ENCODE measurements at regions not wholly inside any gene's neighbourhood (a gene's known extent, or its start where the extent isn't known, plus 50 kb on each side); places are given as distances from the start of the nearest gene placed in this dataset.

DNA sequence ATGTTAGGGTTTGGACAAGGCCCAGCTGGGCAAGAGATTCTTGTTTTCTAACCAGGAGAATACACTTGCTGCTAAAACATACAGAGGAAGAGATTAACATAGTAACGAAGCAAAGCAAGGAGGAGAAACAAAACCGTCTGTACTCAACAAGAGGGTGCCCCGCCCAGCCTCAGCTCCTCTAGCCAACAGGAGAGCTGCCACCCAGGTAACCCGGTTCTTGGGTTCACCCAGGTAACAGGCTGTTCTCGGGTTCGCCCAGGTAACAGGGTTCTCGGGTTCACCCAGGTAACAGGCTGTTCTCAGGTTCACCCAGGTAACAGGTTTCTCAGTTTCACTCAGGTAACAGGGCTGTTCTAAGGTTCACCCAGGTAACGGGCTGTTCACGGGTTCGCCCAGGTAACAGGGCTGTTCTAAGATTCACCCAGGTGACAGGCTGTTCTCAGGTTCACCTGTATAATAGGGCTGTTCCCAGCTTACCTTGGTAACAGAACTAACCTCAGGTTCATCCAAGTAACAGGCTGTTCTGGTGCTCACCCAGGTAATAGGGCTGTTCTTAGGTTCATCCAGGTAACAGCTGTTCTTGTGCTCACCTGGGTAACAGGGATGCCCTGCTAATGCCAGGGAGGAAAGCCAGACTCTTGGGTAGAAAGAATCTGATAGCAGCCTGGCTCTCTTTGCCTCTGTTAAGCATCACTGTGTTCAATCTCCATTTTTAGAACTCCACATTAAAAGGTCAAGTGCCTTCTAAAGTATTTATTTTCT, 271.6 kb downstream of the SYK start:
- no peak for DNase-seq

DNA sequence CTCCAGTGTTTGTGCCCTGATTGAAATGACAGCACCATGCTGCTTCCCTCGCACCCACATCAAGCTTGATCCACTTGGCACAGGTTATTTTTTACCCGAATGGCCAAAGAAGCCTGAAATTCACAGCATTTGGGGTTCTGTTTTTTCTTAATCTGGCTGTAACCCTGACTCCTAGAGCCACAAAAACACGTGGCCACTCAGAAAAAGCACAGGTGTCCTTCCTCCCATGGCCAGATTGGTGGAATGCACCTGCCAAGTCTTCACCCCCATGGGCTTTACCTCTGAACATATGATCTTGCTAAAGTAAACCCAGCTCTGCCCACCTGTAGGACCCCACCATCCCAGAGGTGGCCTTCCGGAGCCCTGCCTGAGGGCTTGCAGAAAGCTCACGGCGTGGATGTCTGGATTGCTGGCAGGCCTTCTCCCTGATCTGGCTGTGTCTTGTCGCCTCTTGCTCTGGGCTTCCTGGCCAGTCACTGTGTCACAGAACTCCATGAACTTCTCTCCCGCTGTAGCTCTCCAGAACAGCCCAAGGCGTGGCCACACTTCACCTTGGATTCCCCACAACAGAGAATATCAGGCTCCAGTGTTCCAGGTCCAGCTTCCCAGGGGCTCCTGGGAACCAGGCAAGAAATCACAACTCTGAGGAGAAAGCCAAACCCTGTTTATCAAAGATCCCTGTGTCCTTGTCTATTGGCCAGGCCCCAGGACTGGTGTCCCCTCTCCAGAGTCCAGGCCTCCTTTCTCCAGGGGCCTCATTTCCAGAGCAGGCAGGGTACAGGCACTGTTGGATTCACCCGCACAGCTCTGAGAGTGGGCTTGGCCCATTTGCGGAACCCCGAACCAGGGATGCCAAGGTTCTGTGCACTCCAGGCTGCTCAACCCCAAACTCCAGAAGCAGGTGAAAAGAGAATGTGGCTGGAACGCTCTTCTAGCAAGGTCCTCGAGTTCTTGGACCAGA, 272.5 kb downstream of the SYK start:
- no peak for DNase-seq

DNA sequence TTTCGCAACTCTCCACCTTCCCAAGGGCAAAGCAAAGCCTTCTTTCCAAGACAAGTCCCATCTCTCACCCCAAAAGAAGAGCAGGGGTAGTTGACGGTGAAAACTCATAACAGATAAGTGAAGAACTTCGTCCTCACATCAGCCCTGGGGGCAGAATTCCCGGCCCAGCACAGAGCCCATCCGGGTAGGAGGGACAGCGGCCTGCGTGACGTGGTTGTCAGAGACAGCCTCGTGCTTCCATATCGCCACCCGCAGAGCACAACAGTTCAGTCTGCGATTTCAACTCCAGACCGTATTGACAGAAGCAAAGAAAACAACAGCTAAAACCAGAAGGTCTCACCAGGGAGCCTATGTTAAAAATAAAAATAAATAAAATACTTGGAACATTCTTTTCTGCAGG, 273.2 kb downstream of the SYK start:
- DNase-seq, result no peak

DNA sequence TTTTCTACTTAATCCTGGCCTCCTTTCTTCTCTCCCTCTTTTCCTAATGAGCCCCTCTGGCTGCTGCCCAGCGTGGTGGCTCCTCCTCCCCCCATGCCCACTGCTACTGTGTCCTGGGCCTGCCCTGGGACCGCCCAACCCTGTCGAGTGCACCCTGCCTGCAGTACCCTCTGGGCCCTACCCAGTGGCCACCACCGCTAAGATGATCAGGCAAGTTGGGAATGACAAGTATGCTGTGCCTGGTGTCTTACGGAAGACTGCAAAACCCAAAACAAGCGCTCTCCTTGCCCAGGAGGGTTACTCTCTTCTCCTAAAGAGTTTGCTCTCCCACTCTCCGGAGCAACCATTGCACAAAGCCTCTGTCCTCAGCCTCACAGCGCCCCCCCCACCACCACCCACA, 273.7 kb downstream of the SYK start:
- no peak for DNase-seq

DNA sequence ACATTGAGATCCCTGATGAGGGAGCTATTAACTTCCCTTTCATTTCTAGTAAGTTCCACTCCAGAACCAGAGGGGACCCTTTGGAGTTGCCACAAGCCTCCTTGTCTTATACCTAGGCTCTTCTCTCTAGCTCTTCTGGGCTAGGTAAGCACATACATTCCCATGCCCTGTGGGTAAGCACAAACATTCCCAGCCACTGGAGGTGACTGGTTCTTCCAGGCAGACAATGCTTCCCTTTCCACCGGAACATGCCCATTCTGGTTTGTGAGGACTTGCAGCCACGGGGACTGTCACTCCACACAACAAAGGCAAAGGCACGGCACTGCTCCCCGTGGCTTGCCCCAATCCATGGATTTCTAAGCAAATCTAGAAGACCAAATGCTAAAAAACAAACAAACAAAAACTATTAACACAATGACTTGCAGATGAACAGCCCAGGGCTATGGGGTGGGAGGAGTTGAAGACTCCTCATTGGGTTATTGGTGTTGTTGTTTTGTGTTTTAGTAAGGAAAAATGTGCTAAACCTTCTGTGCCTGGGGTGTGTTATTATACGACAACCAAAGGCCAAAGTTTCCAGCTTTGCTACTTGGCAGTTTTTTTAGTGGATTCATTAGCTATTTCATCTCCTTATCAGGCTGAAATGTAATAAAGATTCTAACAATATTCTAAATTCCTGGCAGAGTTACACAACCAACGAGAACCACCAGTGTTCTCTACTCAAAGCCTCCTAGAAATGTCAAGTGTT, 276.2 kb downstream of the SYK start:
- no peak for DNase-seq

DNA sequence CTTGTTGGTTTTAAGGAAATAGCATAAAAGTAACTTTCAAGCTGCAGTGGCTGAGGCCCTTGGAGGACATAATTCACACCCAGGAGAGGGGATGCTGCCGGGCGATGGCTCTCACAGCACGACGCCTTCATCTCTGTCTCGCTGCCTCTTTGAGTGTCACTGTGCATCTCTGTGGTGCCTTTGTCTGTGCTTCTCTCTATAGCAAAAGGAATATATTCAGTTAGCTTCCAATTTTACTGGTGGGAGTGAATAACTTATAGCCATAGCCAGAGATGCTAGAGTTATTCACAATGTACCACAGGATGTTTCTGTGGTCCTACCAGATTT, 276.7 kb downstream of the SYK start:
- DNase-seq, result no peak

DNA sequence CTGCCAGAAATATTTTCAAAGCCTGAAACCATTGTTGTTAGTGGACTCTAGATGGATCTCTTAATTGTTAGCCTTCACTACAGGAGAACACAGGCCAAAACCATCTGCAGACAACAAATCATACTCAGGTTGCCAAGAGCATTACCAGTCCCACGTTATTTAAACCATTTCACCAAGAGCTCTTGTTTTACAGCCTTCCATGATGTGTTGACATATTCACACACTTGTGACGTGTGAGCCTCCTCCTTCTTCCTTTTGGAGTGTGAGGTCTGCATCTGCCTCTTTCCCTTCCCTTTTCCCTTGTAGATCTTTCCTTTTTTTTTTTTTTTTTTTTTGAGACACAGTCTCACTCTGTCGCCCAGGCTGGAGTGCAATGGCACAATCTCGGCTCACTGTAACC, 279.0 kb downstream of the AUH start:
- DNase-seq, result peak; percentile 37 to 50 (median 49)

DNA sequence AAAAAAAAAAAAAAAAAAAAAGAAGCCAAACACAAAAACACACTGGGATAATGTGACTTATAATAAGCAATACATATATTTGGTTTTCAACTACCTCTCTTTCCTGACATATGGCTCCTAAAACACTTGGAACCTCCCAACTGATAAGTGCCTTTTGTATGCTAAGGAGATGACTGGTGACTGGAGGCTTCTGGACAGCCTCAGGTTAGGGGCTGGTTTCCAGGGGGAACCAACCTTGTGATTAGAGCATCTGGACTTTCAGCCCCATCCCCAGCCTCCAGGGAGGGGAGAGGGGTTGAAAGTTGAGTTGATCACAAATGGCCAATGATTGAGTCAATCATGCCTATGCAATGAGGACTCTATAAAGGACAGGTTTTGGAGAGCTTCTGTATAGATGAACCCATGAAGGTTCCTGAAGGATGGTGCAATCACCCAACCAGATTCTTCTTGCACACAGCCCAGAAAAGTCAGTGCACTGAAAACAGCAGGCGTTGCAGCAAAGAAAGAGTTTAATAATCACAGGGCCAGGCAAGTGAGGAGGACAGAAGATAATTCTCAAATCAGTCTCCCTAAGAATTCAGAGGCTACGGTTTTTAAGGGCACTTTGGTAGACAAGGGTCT, 276.7 kb downstream of the AUH start:
- DNase-seq, result no peak

DNA sequence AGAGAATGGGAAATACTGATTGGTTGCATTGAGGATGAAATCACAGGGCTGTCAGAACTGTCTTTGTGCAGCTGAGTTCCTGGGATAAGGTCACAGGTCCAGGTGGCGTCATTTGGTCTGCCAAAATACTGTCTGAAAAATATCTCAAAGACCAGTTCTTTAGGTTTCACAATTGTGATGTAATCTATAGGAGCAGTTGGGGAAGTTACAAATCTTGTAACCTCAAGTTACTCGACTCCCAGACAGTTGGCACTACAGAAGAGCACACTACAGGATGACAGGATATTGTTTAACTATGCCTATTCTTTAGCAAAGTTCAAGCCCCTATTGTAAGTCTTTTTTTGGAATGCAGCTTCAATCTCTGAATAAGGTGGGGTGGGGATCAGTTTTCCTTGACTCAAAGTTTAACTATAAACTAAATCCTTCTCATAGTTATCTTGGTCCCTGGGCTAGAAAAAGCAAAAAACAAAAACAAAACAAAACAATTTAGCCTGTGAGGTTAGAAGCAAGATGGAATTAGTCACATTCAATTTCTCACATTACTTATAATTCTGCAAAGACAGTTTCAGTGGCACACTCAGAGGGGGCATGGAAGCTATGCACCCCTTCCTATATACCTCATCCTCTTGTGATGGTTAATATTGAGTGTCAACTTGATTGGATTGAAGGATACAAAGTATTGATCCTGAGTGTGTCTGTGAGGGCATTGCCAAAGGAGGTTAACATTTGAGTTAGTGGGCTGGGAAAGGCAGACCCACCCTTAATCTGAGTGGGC, 276.0 kb downstream of the AUH start:
- peak; percentile 74 to 91 (median 88) for DNase-seq

DNA sequence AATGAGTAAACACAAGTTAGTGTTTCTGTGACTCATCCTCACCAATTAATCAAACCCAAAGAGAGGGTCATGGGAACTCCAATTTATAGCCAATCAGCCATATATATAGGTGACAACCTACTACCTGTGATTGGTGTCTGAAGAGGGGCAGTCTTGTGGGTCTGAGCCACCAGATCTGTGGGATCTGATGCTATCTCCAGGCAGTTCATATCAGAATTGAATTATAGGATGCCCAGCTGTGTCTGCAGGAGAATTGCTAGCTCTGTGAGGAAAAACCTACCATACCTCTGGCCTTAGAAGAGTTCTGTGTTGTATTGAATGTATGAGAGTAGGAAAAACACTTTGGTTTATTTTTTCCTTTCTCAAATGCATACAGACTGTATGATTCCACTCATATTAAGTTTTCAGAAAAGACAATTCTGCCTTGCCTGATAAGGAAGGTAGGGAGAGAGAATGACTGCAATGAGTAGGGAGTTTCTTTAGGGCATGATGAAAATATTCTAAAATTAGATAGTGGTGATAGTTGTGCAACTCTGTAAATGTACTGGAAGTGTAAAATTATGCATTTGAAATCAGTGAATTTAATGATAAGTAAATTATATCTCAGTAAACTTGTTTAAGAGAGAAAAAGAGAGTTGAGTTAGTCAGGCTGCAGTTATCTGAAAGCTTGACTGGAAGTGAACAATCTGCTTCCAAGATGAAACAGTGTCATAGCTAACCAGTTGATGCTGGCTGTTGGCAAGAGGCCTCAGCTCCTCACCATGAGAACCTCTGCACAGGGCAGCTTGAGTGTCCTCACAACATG, 274.9 kb downstream of the AUH start:
- peak in 2 of 3 donors; percentile 43 to 44 for DNase-seq

DNA sequence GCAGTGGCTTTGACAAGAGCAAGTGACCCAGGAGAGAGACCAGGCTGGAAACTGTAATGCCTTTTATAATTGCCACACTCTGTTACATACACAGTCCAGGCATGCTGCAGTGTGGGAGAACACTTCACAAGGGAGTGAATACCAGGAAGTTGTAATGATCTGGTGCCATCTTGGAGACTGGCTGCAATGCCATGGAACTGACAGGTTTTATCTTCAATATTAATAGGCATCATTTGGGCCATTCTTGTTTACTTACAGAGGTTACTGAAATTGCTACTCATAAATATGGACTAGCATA, 274.3 kb downstream of the AUH start:
- DNase-seq, result peak in 1 of 3 donors; percentile 25

DNA sequence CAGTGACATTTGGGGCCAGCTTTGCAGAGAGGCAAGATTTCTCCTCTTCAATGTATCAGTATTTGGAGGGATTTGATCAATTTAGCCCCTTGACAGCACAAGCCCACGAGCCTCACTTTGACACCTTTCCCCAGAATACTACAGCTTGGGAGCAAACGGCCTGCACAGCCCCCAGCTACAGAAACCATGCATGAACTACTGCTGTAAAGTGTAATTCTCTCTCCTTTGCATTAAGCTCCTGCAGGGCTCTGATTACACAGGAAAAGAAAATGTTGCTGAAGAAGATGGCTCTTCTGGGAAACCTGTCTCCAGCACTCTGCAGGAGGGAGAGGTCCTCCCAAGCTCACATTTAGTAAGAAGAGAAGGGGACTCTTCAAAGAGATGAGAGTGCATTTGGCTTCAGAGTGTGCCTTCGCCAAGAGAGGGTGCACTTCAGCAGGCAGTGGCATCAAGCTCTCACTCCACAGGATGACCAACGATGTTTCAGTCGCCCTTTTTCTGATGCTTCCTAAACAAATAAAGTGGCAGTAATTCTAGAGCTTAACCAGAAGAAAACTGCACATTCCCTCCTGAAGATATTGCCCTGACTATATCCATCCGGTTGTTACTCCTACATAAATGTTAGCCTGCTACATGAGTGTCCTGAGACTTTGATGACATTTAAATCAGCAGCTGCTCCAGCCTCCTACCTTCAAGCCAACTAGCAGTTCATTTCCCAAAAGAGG, 272.2 kb downstream of the AUH start:
- DNase-seq, result peak; percentile 36 to 51 (median 48)

DNA sequence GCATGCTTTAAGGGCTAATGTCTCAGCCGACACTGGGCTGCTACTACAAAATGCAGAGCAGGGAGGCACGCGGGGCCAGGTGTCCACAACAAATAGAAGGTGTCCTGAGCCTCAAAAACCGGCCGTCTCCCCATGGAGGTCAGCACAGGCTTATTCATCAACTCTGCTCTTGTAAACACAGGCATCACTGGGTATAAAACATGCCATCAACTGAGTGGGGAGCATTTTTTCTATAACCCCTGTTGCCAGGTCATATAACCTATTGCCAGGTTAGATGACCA, 271.6 kb downstream of the AUH start:
- no peak for DNase-seq

DNA sequence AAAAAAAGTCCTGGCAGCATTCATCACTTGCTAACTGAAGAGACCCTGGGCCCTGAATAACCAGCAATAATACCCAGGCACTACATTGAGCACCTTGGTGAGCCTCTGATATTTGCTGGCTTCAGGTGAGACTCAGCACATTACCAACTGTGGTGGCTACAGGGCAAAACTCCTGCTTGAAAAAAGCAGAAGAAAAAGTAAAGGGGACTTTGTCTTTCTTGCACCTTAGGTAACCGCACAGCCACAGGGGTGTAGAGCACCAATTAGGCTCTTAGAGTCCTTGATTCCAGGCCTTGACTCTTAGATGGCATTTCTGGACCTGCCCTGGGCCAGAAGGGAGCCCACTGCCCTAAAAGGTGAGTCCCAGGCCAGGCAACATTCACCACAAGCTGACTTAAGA, 269.5 kb downstream of the AUH start:
- DNase-seq, result no peak

DNA sequence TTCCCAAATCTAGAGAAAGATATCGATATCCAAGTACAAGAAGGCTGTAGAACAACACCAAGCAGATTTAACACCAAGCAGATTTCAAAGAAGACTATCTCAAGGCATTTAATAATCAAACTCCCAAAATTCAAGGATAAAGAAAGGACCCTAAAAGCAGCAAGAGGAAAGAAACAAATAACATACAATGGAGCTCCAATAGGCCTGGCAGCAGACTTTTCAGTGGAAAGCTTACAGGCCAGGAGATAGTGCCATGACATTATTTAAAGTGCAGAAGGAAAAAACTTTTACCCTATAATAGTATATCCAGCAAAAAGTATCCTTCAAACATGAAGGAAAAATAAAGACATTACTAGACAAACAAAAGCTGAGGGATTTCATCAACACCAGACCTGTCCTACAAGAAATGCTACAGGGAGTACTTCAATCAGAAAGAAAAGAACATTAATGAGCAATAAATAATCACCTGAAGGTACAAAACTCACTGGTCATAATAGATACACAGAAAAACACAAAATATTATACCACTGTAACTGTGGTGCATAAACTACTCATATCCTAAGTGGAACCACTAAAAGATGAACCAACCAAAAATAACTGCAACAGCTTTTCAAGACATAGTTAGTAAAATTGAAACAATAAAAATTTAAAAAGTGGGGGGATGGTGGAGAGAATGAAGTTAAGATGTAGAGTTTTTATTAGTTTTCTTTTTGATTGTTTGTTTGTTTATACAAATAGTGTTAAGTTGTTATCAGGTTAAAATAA, 267.2 kb downstream of the AUH start:
- DNase-seq, result no peak

DNA sequence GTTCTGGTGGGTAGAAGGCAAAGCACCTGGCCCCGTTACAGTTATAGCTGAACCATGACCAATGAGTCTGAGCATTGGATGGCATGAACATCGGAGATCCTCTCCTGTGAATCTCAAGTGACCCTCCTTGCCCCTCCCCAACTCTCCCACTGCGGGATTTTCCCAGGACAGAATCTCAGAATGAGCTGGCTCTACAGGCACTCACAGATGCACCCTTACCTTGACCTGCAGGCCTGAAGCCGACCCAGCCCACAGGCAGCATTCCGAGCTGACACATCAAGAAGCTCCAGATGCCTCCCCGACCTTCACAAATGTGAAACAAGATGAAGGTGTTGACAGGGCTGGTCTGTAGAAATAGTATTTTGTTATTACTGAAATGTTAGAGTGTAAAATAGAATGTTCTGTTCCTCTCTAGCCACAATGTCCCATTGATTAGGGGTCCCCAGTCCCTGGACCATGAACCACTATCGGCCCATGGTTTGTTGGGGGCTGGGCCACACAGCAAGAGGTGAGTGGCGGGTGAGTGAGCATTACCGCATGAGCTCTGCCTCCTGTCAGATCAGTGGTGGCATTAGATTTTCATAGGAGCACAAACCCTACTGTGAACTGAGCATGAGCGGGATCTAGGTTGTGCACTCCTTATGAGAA, 263.4 kb downstream of the AUH start:
- no peak for DNase-seq

DNA sequence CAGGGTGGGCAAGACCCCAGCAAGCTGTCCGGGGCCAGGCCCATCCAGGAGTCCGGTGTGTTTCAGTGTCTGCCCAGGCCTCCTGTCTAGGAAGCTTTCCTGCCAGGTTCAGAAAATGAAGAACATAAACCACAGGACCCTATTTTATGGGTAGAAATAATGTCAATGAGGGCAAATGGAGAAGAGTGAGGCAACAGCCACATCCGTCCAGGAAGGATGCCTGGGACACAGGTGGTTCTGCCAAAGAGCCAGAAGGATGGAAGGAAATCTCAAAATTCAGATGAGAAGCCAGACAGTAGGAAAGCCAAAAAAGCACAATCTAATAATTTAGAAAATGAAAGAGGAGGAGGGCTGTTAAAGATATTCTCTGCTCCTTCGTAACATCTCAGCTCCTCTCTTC, 262.3 kb downstream of the AUH start:
- DNase-seq, result no peak

DNA sequence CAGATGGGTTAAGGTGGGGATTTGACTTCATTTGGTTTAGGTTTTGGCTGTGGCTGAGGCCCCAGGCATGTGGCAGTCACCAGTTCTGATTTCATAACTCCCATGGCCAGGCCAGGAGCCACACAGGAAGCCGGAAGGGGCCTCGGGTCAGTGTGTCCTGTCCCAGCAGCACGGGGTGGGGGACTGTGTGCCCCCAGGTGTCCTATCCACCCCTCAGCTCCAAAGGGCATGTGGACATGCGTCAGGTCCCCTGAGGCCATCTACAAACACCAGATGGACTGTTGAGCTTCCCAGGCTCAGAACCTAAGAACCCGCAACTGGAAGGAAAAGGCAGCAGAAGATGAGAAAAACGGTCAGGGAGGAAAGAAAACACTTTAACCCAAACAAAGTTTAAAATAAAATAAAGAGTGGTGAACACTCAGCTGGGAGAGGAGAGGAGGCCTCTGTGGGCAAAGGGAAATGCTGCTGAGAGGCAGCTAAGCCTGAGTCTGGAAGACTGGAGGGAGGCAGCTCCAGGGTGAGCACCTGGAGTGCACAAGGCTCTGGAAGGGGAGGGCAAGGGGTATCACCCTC, 260.8 kb downstream of the AUH start:
- DNase-seq, result peak in 2 of 3 donors; percentile 18 to 20

DNA sequence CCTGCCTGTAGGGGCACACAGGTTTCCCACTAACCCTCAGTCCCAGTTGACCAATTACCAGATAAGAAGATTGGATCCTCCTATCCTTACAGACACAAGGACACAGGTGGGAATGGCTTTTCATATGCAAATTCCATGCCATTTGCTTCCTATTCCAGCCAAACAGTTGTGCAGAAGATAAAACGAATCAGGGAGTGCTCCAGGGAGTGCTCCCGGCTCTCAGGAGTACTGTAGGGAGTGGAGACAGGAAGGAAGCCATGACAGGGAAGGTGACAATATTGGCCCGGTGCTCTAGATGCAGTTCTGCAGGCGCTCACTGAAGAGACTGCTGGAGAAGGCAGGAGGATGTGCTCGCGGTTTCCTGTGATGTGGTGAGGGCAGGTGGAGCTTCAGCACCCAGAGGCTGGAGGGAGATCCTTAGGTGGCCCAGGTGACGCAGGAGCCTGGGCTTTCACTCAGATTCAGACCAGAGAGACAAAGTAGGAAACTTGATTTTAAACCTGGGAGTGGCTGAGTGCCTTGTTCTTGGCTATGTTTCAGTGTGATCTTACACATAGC, 260.0 kb downstream of the AUH start:
- no peak for DNase-seq

Measured in suppressor macrophage treated with lipopolysaccharide for 1 hour (primary cell).